ENCODE measurements at regions not wholly inside any gene's neighbourhood (a gene's known extent, or its start where the extent isn't known, plus 50 kb on each side); places are given as distances from the start of the nearest gene placed in this dataset.

GRCh38 chr11:13222285-13222684 is 55.3 kb upstream of the BMAL1 start (continued):
- TF ChIP-seq ZNF121 (tag by site-specific recombination; IDR thresholded peaks at IDR 0.05) (no peak), ZNF324 (tag by site-specific recombination; IDR thresholded peaks at IDR 0.05) (no peak), ZNF548 (tag by site-specific recombination; IDR thresholded peaks at IDR 0.05) (no peak)

GRCh38 chr11:13223112-13223511 is 54.5 kb upstream of the BMAL1 start:
- Histone ChIP-seq H3K4me3 (ENCODE audit: low read depth, low read length) (no peak overlapping the region), H3K27ac (ENCODE audit: extremely low read depth, low read depth, low read length) (no peak overlapping the region), H3K4me1 (ENCODE audit: control insufficient read depth, insufficient read depth, low read length) (no peaks in the 10 kb centered on the region), H3K9me3 (ENCODE audit: control insufficient read depth, insufficient read depth, low read depth, low read length) (no peaks in the 10 kb centered on the region), H3K36me3 (ENCODE audit: control insufficient read depth in 2 of 2, insufficient read depth in 1 of 2, low read length in 2 of 2) (no peaks in the 10 kb centered on the region)
- POLR2A ChIA-PET, result no interaction called here
- CTCF ChIA-PET, result interaction anchor here (0.5 to 1.5 kb wide), 3 partner anchors 18 to 217 kb away, joined by 3 to 5 read pairs (median 3); no protein-coding TSS in a partner anchor
- TF ChIP-seq HOXA7 (CRISPR knock-in tag; IDR thresholded peaks at IDR 0.05; ENCODE audit: borderline replicate concordance) (no peak), ZNF561 (tag by site-specific recombination; IDR thresholded peaks at IDR 0.05; ENCODE audit: borderline replicate concordance) (no peak), ZNF692 (tag by site-specific recombination; IDR thresholded peaks at IDR 0.05) (no peak), ZNF624 (tag by site-specific recombination; IDR thresholded peaks at IDR 0.05) (no peak), ZXDB (tag by site-specific recombination; IDR thresholded peaks at IDR 0.05) (no peak), KLF8 (tag by site-specific recombination; IDR thresholded peaks at IDR 0.05) (no peak), ZNF776 (tag by site-specific recombination; IDR thresholded peaks at IDR 0.05; ENCODE audit: borderline replicate concordance) (no peak), TCF7L2 (IDR thresholded peaks at IDR 0.05; ENCODE audit: borderline replicate concordance, low read depth, low read length) (no peak), PBX3 (CRISPR knock-in tag; IDR thresholded peaks at IDR 0.05) (no peak)

GRCh38 chr11:13224324-13224723 is 53.3 kb upstream of the BMAL1 start:
- no peak for TF ChIP-seq SP3 (tag by site-specific recombination; IDR thresholded peaks at IDR 0.05)
- TF ChIP-seq ZNF623 (tag by site-specific recombination; IDR thresholded peaks at IDR 0.05), result peak; percentile 72
- no peaks in the 10 kb centered on the region for H3K4me1 ChIP-seq (ENCODE audit: control insufficient read depth, insufficient read depth, low read length)
- POLR2A ChIA-PET, result no interaction called here
- CTCF ChIA-PET, result interaction anchor here (1.5 to 3.9 kb wide), 2 partner anchors 14 to 130 kb away, joined by 5 to 18 read pairs; no protein-coding TSS in a partner anchor
- H3K4me3 ChIP-seq (ENCODE audit: low read depth, low read length), result no peak overlapping the region
- H3K36me3 ChIP-seq (ENCODE audit: control insufficient read depth in 2 of 2, insufficient read depth in 1 of 2, low read length in 2 of 2), result no peaks in the 10 kb centered on the region
- no peaks in the 10 kb centered on the region for H3K9me3 ChIP-seq (ENCODE audit: control insufficient read depth, insufficient read depth, low read depth, low read length)
- no peak overlapping the region for H3K27ac ChIP-seq (ENCODE audit: extremely low read depth, low read depth, low read length)

- POLR2A ChIA-PET, result interaction anchor here (1.1 kb wide), 1 partner anchor 11 kb away, joined by 3 read pairs; no protein-coding TSS in a partner anchor
- Histone ChIP-seq H3K36me3 (ENCODE audit: control insufficient read depth in 2 of 2, insufficient read depth in 1 of 2, low read length in 2 of 2) (no peaks in the 10 kb centered on the region), H3K4me3 (ENCODE audit: low read depth, low read length) (no peak overlapping the region), H3K27ac (ENCODE audit: extremely low read depth, low read depth, low read length) (no peak overlapping the region), H3K4me1 (ENCODE audit: control insufficient read depth, insufficient read depth, low read length) (no peaks in the 10 kb centered on the region), H3K9me3 (ENCODE audit: control insufficient read depth, insufficient read depth, low read depth, low read length) (no peaks in the 10 kb centered on the region)
- CTCF ChIA-PET, result interaction anchor here (0.6 to 3.9 kb wide), 3 partner anchors 12 to 14 kb away, joined by 3 to 18 read pairs (median 4); no protein-coding TSS in a partner anchor
- TF ChIP-seq PRDM10 (tag by site-specific recombination; IDR thresholded peaks at IDR 0.05) (no peak), ZNF140 (tag by site-specific recombination; IDR thresholded peaks at IDR 0.05) (no peak), ZNF175 (tag by site-specific recombination; IDR thresholded peaks at IDR 0.05) (no peak), ZNF311 (tag by site-specific recombination; IDR thresholded peaks at IDR 0.05; ENCODE audit: borderline replicate concordance) (no peak), ZNF138 (tag by site-specific recombination; IDR thresholded peaks at IDR 0.05; ENCODE audit: borderline replicate concordance) (no peak), ZNF785 (tag by site-specific recombination; IDR thresholded peaks at IDR 0.05) (no peak), BCL11B (tag by site-specific recombination; IDR thresholded peaks at IDR 0.05; ENCODE audit: low read depth) (no peak), ZNF184 (tag by site-specific recombination; IDR thresholded peaks at IDR 0.05) (no peak), ZNF10 (tag by site-specific recombination; IDR thresholded peaks at IDR 0.05) (no peak), ZNF211 (tag by site-specific recombination; IDR thresholded peaks at IDR 0.05; ENCODE audit: low read depth) (no peak)
These were observed 52.3 kb upstream of the BMAL1 start for GRCh38 chr11:13225038-13226001.

Measured in HEK293 (cell line).